ENCODE measurements at regions not wholly inside any gene's neighbourhood (a gene's known extent, or its start where the extent isn't known, plus 50 kb on each side); places are given as distances from the start of the nearest gene placed in this dataset.
A peak's percentile ranks its signal among the peaks of the same experiment; 100 is the strongest.
"Not testable (repeated sequence)": the region's sequence is repeated elsewhere in the genome, so short reads cannot be mapped to it uniquely, and the experiment has no call there.

- DNase-seq (ENCODE audit: low read depth), result no peak
- TF ChIP-seq CTCF (conservative IDR thresholded peaks at IDR 0.05; ENCODE audit: low read length), result no peak
- no peak overlapping the region for H3K4me3 ChIP-seq (ENCODE audit: low read length)
Measured at GRCh38 chr4:162770761-162771490, 395.8 kb downstream of the NAF1 start.

- DNase-seq (ENCODE audit: low read depth), result no peak
- no peak overlapping the region for H3K4me3 ChIP-seq (ENCODE audit: low read length)
- no peak for TF ChIP-seq CTCF (conservative IDR thresholded peaks at IDR 0.05; ENCODE audit: low read length)
Measured at GRCh38 chr4:162767083-162767482, 399.6 kb downstream of the NAF1 start.

GRCh38 chr4:162761965-162762364 is 404.7 kb downstream of the NAF1 start:
- no peak for DNase-seq (ENCODE audit: low read depth)
- TF ChIP-seq CTCF (conservative IDR thresholded peaks at IDR 0.05; ENCODE audit: low read length), result no peak
- no peak overlapping the region for H3K4me3 ChIP-seq (ENCODE audit: low read length)

GRCh38 chr4:162740228-162740627 is 426.5 kb downstream of the NAF1 start:
- not testable (repeated sequence) for DNase-seq (ENCODE audit: low read depth); H3K4me3 ChIP-seq (ENCODE audit: low read length)

- not testable (repeated sequence) for H3K4me3 ChIP-seq (ENCODE audit: low read length); DNase-seq (ENCODE audit: low read depth)
Measured at GRCh38 chr4:162739596-162739995, 427.1 kb downstream of the NAF1 start.

- DNase-seq (ENCODE audit: low read depth), result peak; percentile 1
- no peak for TF ChIP-seq CTCF (conservative IDR thresholded peaks at IDR 0.05; ENCODE audit: low read length)
- no peak overlapping the region for H3K4me3 ChIP-seq (ENCODE audit: low read length)
Measured at GRCh38 chr4:162732876-162733275, 433.8 kb downstream of the NAF1 start.

GRCh38 chr4:162727766-162728165 is 438.9 kb downstream of the NAF1 start:
- no peak for TF ChIP-seq CTCF (conservative IDR thresholded peaks at IDR 0.05; ENCODE audit: low read length)
- DNase-seq (ENCODE audit: low read depth), result no peak
- no peak overlapping the region for H3K4me3 ChIP-seq (ENCODE audit: low read length)

- no peak for TF ChIP-seq CTCF (conservative IDR thresholded peaks at IDR 0.05; ENCODE audit: low read length)
- no peak for DNase-seq (ENCODE audit: low read depth)
- H3K4me3 ChIP-seq (ENCODE audit: low read length), result no peak overlapping the region
Measured at GRCh38 chr4:162727232-162727631, 439.5 kb downstream of the NAF1 start.
